Osteocyte (in vitro differentiated cells): ENCODE measurements at regions not wholly inside any gene's neighbourhood (a gene's known extent, or its start where the extent isn't known, plus 50 kb on each side); places are given as distances from the start of the nearest gene placed in this dataset.

Experiments used
- DNase-seq: peaks from one replicate; pipeline ENCODE4 v3.0.0; 2021; ENCODE audit warnings: mixed read lengths; ENCODE audit not compliant: unreplicated experiment; ENCODE audit errors: extremely low spot score
- H3K27ac Mint-ChIP-seq: one replicate; pipeline ENCODE4 v1.8.0; 2021; ENCODE audit warnings: mild to moderate bottlenecking, mixed read lengths; ENCODE audit not compliant: unreplicated experiment
- H3K27me3 Mint-ChIP-seq: one replicate; pipeline ENCODE4 v1.8.0; 2021; ENCODE audit warnings: mixed read lengths; ENCODE audit not compliant: unreplicated experiment
- H3K36me3 Mint-ChIP-seq: one replicate; pipeline ENCODE4 v1.8.0; 2021; ENCODE audit warnings: mixed read lengths; ENCODE audit not compliant: unreplicated experiment
- H3K4me1 Mint-ChIP-seq: one replicate; pipeline ENCODE4 v1.8.0; 2021; ENCODE audit warnings: mixed read lengths; ENCODE audit not compliant: unreplicated experiment
- H3K4me3 Mint-ChIP-seq: one replicate; pipeline ENCODE4 v1.8.0; 2021; ENCODE audit warnings: mild to moderate bottlenecking, moderate library complexity, mixed read lengths; ENCODE audit not compliant: unreplicated experiment
- H3K9me3 Mint-ChIP-seq: one replicate; pipeline ENCODE4 v1.8.0; 2021; ENCODE audit warnings: mixed read lengths; ENCODE audit not compliant: unreplicated experiment
- CTCF ChIP-seq: fragments of 200-600 bp; sonication (generic); IDR thresholded peaks from 2 replicates; pipeline ENCODE4 v1.5.0; 2021; ENCODE audit warnings: antibody characterized with exemption, mild to moderate bottlenecking, moderate library complexity

GRCh38 chr7:68321076-68321639, 1277.1 kb upstream of the AUTS2 start:
- H3K27ac Mint-ChIP-seq, result no peak overlapping the region
- TF ChIP-seq CTCF, result no peak
- H3K9me3 Mint-ChIP-seq, result peaks cover under 1% of the 10 kb centered on the region
- no peaks in the 10 kb centered on the region for H3K27me3 Mint-ChIP-seq
- no peak overlapping the region for H3K4me3 Mint-ChIP-seq
- peaks cover 10% of the 10 kb centered on the region for H3K4me1 Mint-ChIP-seq
- DNase-seq, result no peak
- H3K36me3 Mint-ChIP-seq, result no peaks in the 10 kb centered on the region

GRCh38 chr7:68321776-68322496, 1276.3 kb upstream of the AUTS2 start:
- H3K27me3 Mint-ChIP-seq, result no peaks in the 10 kb centered on the region
- H3K27ac Mint-ChIP-seq, result no peak overlapping the region
- DNase-seq, result no peak
- H3K4me3 Mint-ChIP-seq, result no peak overlapping the region
- TF ChIP-seq CTCF, result no peak
- H3K36me3 Mint-ChIP-seq, result no peaks in the 10 kb centered on the region
- no peaks in the 10 kb centered on the region for H3K9me3 Mint-ChIP-seq
- peaks cover 10% of the 10 kb centered on the region for H3K4me1 Mint-ChIP-seq

- no peaks in the 10 kb centered on the region for H3K27me3 Mint-ChIP-seq
- H3K4me1 Mint-ChIP-seq, result peaks cover 10% of the 10 kb centered on the region
- no peak for TF ChIP-seq CTCF
- no peak overlapping the region for H3K4me3 Mint-ChIP-seq
- H3K27ac Mint-ChIP-seq, result no peak overlapping the region
- no peak for DNase-seq
- H3K36me3 Mint-ChIP-seq, result no peaks in the 10 kb centered on the region
- H3K9me3 Mint-ChIP-seq, result peaks cover 5% of the 10 kb centered on the region
Measured at GRCh38 chr7:68324621-68325020, 1273.7 kb upstream of the AUTS2 start.

GRCh38 chr7:68334216-68334615, 1264.1 kb upstream of the AUTS2 start:
- Mint-ChIP-seq H3K9me3 (peaks cover 24% of the 10 kb centered on the region), H3K36me3 (no peaks in the 10 kb centered on the region), H3K4me1 (no peaks in the 10 kb centered on the region), H3K27me3 (no peaks in the 10 kb centered on the region), H3K27ac (no peak overlapping the region), H3K4me3 (no peak overlapping the region)
- no peak for TF ChIP-seq CTCF
- DNase-seq, result no peak

GRCh38 chr7:68334636-68335272, 1263.5 kb upstream of the AUTS2 start:
- no peak for TF ChIP-seq CTCF
- Mint-ChIP-seq H3K4me1 (no peaks in the 10 kb centered on the region), H3K27ac (no peak overlapping the region), H3K9me3 (peaks cover 29% of the 10 kb centered on the region), H3K36me3 (no peaks in the 10 kb centered on the region), H3K27me3 (no peaks in the 10 kb centered on the region), H3K4me3 (no peak overlapping the region)
- no peak for DNase-seq
